ENCODE measurements at regions not wholly inside any gene's neighbourhood (a gene's known extent, or its start where the extent isn't known, plus 50 kb on each side); places are given as distances from the start of the nearest gene placed in this dataset.
"Not testable (repeated sequence)": the region's sequence is repeated elsewhere in the genome, so short reads cannot be mapped to it uniquely, and the experiment has no call there.

DNA sequence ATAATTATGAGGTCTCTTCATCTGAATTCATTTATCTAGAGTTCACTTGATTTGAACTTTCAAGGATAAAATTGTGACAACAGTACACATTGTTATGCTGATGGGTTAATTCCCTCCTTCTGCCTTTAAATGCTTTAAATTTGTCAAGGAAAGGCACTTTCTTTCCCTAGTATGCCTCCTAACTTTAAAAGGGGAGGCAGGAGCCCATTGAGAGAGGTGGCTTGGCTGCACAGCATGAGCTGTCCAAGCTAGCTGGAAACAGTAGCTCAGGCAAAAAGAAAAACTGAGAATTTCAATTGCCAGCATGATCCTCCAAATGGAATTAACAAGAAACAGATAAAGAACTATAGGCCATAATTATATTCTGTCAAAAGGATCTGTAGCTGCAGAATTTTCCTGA is 243.3 kb upstream of the GRIK2 start (continued):
- TF ChIP-seq SP3 (tag by site-specific recombination; IDR thresholded peaks at IDR 0.05): no peak
- no peak for TF ChIP-seq KLF9 (tag by site-specific recombination; IDR thresholded peaks at IDR 0.05; ENCODE audit: low read depth)
- TF ChIP-seq GLIS1 (tag by site-specific recombination; IDR thresholded peaks at IDR 0.05): no peak
- TF ChIP-seq YY2 (tag by site-specific recombination; IDR thresholded peaks at IDR 0.05): no peak
- no peak for TF ChIP-seq ZNF433 (tag by site-specific recombination; IDR thresholded peaks at IDR 0.05; ENCODE audit: low read depth)
- no peak for TF ChIP-seq ZNF248 (tag by site-specific recombination; IDR thresholded peaks at IDR 0.05)
- no peak for TF ChIP-seq ZNF423 (tag by site-specific recombination; IDR thresholded peaks at IDR 0.05)

DNA sequence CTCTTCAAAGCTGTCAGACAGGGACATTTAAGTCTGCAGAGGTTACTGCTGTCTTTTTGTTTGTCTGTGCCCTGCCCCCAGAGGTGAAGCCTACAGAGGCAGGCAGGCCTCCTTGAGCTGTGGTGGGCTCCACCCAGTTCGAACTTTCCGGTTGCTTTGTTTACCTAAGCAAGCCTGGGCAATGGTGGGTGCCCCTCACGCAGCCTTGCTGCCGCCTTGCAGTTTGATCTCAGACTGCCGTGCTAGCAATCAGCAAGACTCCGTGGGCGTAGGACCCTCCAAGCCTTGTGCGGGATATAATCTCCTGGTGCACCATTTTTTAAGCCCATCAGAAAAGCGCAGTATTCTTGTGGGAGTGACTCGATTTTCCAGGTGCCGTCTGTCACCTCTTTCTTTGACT is 235.9 kb upstream of the GRIK2 start:
- H3K27ac ChIP-seq (ENCODE audit: extremely low read depth, low read depth, low read length); POLR2A ChIA-PET; H3K4me3 ChIP-seq (ENCODE audit: low read depth, low read length); CTCF ChIA-PET; H3K4me1 ChIP-seq (ENCODE audit: control insufficient read depth, insufficient read depth, low read length); H3K36me3 ChIP-seq (ENCODE audit: control insufficient read depth in 2 of 2, insufficient read depth in 1 of 2, low read length in 2 of 2); H3K9me3 ChIP-seq (ENCODE audit: control insufficient read depth, insufficient read depth, low read depth, low read length): not testable (repeated sequence)

- Histone ChIP-seq H3K9me3 (ENCODE audit: control insufficient read depth, insufficient read depth, low read depth, low read length) (no peaks in the 10 kb centered on the region), H3K36me3 (ENCODE audit: control insufficient read depth in 2 of 2, insufficient read depth in 1 of 2, low read length in 2 of 2) (no peaks in the 10 kb centered on the region), H3K4me1 (ENCODE audit: control insufficient read depth, insufficient read depth, low read length) (no peaks in the 10 kb centered on the region), H3K4me3 (ENCODE audit: low read depth, low read length) (no peak overlapping the region), H3K27ac (ENCODE audit: extremely low read depth, low read depth, low read length) (no peak overlapping the region)
- TF ChIP-seq ZNF76 (tag by site-specific recombination; IDR thresholded peaks at IDR 0.05; ENCODE audit: borderline replicate concordance, low read depth) (no peak), ZNF558 (tag by site-specific recombination; IDR thresholded peaks at IDR 0.05) (no peak), ZNF398 (tag by site-specific recombination; IDR thresholded peaks at IDR 0.05) (no peak), ZNF223 (tag by site-specific recombination; IDR thresholded peaks at IDR 0.05) (no peak), ZNF292 (tag by site-specific recombination; IDR thresholded peaks at IDR 0.05; ENCODE audit: borderline replicate concordance, low read depth) (no peak), ZNF19 (tag by site-specific recombination; IDR thresholded peaks at IDR 0.05; ENCODE audit: low read depth) (no peak), ZNF202 (tag by site-specific recombination; IDR thresholded peaks at IDR 0.05; ENCODE audit: borderline replicate concordance) (no peak), PRDM1 (tag by site-specific recombination; IDR thresholded peaks at IDR 0.05) (no peak), TCF7L2 (IDR thresholded peaks at IDR 0.05; ENCODE audit: borderline replicate concordance, low read depth, low read length) (no peak), KLF10 (tag by site-specific recombination; IDR thresholded peaks at IDR 0.05) (no peak), ZXDB (tag by site-specific recombination; IDR thresholded peaks at IDR 0.05) (no peak), ZNF670 (tag by site-specific recombination; IDR thresholded peaks at IDR 0.05; ENCODE audit: low read depth) (no peak), ZNF843 (tag by site-specific recombination; IDR thresholded peaks at IDR 0.05) (no peak), ZNF544 (tag by site-specific recombination; IDR thresholded peaks at IDR 0.05) (no peak), ZBTB17 (tag by site-specific recombination; IDR thresholded peaks at IDR 0.05) (no peak)
- ChIA-PET POLR2A (no interaction called here), CTCF (no interaction called here)
These were observed 229.9 kb upstream of the GRIK2 start for GRCh38 chr6:101163611-101164010.

DNA sequence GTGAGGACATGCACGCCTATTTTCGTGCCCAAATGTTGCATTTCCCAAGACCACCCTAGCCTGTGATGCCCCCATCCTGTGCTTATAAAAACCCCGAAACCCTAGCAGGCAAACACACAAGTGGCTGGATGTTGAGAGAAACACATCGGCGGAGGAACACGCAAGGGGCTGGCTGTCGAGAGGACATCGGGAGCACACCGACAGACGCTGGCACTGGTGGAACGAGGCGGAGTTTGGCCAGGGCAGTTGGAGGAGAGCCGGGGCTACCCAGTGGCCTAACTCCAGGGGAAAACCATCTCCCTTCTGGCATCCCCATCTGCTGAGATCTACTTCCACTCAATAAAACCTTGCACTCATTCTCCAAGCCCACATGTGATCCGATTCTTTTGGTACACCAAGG is 225.9 kb upstream of the GRIK2 start:
- Histone ChIP-seq H3K4me3 (ENCODE audit: low read depth, low read length) (no peak overlapping the region), H3K9me3 (ENCODE audit: control insufficient read depth, insufficient read depth, low read depth, low read length) (no peaks in the 10 kb centered on the region), H3K36me3 (ENCODE audit: control insufficient read depth in 2 of 2, insufficient read depth in 1 of 2, low read length in 2 of 2) (no peaks in the 10 kb centered on the region), H3K27ac (ENCODE audit: extremely low read depth, low read depth, low read length) (no peak overlapping the region), H3K4me1 (ENCODE audit: control insufficient read depth, insufficient read depth, low read length) (no peaks in the 10 kb centered on the region)
- ChIA-PET CTCF (no interaction called here), POLR2A (no interaction called here)
- TF ChIP-seq, protein P1, sequence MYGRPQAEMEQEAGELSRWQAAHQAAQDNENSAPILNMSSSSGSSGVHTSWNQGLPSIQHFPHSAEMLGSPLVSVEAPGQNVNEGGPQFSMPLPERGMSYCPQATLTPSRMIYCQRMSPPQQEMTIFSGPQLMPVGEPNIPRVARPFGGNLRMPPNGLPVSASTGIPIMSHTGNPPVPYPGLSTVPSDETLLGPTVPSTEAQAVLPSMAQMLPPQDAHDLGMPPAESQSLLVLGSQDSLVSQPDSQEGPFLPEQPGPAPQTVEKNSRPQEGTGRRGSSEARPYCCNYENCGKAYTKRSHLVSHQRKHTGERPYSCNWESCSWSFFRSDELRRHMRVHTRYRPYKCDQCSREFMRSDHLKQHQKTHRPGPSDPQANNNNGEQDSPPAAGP (tag by site-specific recombination; IDR thresholded peaks at IDR 0.05): no peak
- TF ChIP-seq KLF8 (tag by site-specific recombination; IDR thresholded peaks at IDR 0.05): no peak
- TF ChIP-seq ZNF585B (tag by site-specific recombination; IDR thresholded peaks at IDR 0.05): no peak
- TF ChIP-seq ZNF423 (tag by site-specific recombination; IDR thresholded peaks at IDR 0.05): no peak
- no peak for TF ChIP-seq ZNF76 (tag by site-specific recombination; IDR thresholded peaks at IDR 0.05; ENCODE audit: borderline replicate concordance, low read depth)
- no peak for TF ChIP-seq ZNF529 (tag by site-specific recombination; IDR thresholded peaks at IDR 0.05; ENCODE audit: insufficient replicate concordance)
- TF ChIP-seq ZNF555 (tag by site-specific recombination; conservative IDR thresholded peaks at IDR 0.05): no peak
